IMR-90 (cell line): ENCODE measurements at regions not wholly inside any gene's neighbourhood (a gene's known extent, or its start where the extent isn't known, plus 50 kb on each side); places are given as distances from the start of the nearest gene placed in this dataset.

Experiments used
- ATAC-seq: fragments of 200-7000 bp; cut with Tn5 transposase; 2 replicates; pipeline ENCODE4 v1.9.1; 2020; ENCODE audit warnings: low read depth, mild to moderate bottlenecking, moderate library complexity
- BruUV-seq: library from RNA; stranded (reverse); fragments of 400-500 nt; replicated peaks from 2 replicates; lab custom pipeline; 2021; lab: Mats Ljungman, UMichigan
- CTCF ChIA-PET: fragments of 300-600 bp; formaldehyde crosslinking; extraction: SDS; loops from one replicate; lab custom pipeline; 2021; ENCODE audit warnings: antibody characterized with exemption; lab: Yijun Ruan, JAX
- POLR2A ChIA-PET: fragments of 300-600 bp; sonication (Branson Sonifier 250); formaldehyde crosslinking; loops from one replicate; lab custom pipeline; 2022; ENCODE audit warnings: antibody characterized with exemption; ENCODE audit not compliant: unreplicated experiment; lab: Charles Lee
- DNase-seq: peaks from one replicate; pipeline ENCODE4 v3.0.0; 2013
- H2AFZ ChIP-seq: replicated peaks from 2 replicates; pipeline ENCODE3; 2013; ENCODE audit warnings: low read length, mild to moderate bottlenecking; ENCODE audit not compliant: poor library complexity
- H2AK5ac ChIP-seq: 2 replicates; pipeline ENCODE4 v1.6.1; 2013; ENCODE audit warnings: low read depth, low read length, inconsistent platforms
- H2AK9ac ChIP-seq: replicated peaks from 2 replicates; pipeline ENCODE3; 2013; ENCODE audit warnings: mild to moderate bottlenecking, low read depth, low read length, moderate library complexity; ENCODE audit not compliant: poor library complexity
- H2BK120ac ChIP-seq: 2 replicates; pipeline ENCODE4 v1.6.1; 2013; ENCODE audit warnings: low read depth, low read length, inconsistent platforms
- H2BK15ac ChIP-seq: 3 replicates; pipeline ENCODE4 v1.6.1; 2013; ENCODE audit warnings: low read depth, low read length, inconsistent platforms
- H2BK20ac ChIP-seq: 2 replicates; pipeline ENCODE4 v1.6.1; 2013; ENCODE audit warnings: low read depth, mild to moderate bottlenecking, inconsistent platforms, low read length, moderate library complexity
- H2BK5ac ChIP-seq: 2 replicates; pipeline ENCODE4 v1.6.1; 2013; ENCODE audit warnings: mild to moderate bottlenecking, low read depth, low read length, inconsistent platforms; ENCODE audit not compliant: poor library complexity, severe bottlenecking
- H3K14ac ChIP-seq: replicated peaks from 2 replicates; pipeline ENCODE4 v1.6.1; 2013; ENCODE audit warnings: low read depth, low read length, inconsistent platforms
- H3K18ac ChIP-seq: 2 replicates; pipeline ENCODE4 v1.6.1; 2013; ENCODE audit warnings: low read depth, low read length, control low read depth
- H3K23ac ChIP-seq: 2 replicates; pipeline ENCODE4 v1.6.1; 2013; ENCODE audit warnings: low read depth, low read length, inconsistent platforms
- H3K27ac ChIP-seq: 2 replicates; pipeline ENCODE4 v1.5.1; 2013; ENCODE audit warnings: mild to moderate bottlenecking, control low read depth, low read length; ENCODE audit not compliant: insufficient read depth
- H3K27me3 ChIP-seq: 2 replicates; pipeline ENCODE4 v1.6.1; 2013; ENCODE audit warnings: low read length; ENCODE audit not compliant: control insufficient read depth, insufficient read depth
- H3K36me3 ChIP-seq: 2 replicates; pipeline ENCODE4 v1.6.1; 2013; ENCODE audit warnings: low read length, mixed read lengths; ENCODE audit not compliant: control insufficient read depth, insufficient read depth
- H3K4ac ChIP-seq: 2 replicates; pipeline ENCODE4 v1.6.1; 2013; ENCODE audit warnings: low read depth, low read length, inconsistent platforms
- H3K4me1 ChIP-seq: 2 replicates; pipeline ENCODE4 v1.6.1; 2013; ENCODE audit warnings: low read length, mixed read lengths; ENCODE audit not compliant: control insufficient read depth, insufficient read depth
- H3K4me2 ChIP-seq: 2 replicates; pipeline ENCODE4 v1.6.1; 2013; ENCODE audit warnings: low read depth, mild to moderate bottlenecking, control low read depth, low read length, moderate library complexity
- H3K4me3 ChIP-seq: 2 replicates; pipeline ENCODE4 v1.5.1; 2013; ENCODE audit warnings: low read depth, mild to moderate bottlenecking, control low read depth, low read length, moderate library complexity; ENCODE audit not compliant: insufficient read depth
- H3K56ac ChIP-seq: 2 replicates; pipeline ENCODE4 v1.6.1; 2013; ENCODE audit warnings: low read length, inconsistent platforms; ENCODE audit not compliant: insufficient read depth; ENCODE audit errors: extremely low read depth
- H3K79me1 ChIP-seq, 2 experiments: 2 replicates each; pipeline ENCODE4 v1.6.1; 2013; ENCODE audit warnings: low read length in 2 of 2, inconsistent platforms in 1 of 2, low read depth in 1 of 2
- H3K9ac ChIP-seq: 2 replicates; pipeline ENCODE4 v1.6.1; 2013; ENCODE audit warnings: low read depth, low read length, control low read depth
- H3K9me1 ChIP-seq: 2 replicates; pipeline ENCODE4 v1.6.1; 2013; ENCODE audit warnings: low read length, inconsistent platforms; ENCODE audit not compliant: insufficient read depth
- H3K9me3 ChIP-seq: 2 replicates; pipeline ENCODE4 v1.6.1; 2013; ENCODE audit warnings: low read length; ENCODE audit not compliant: control insufficient read depth, insufficient read depth
- H4K20me1 ChIP-seq: 2 replicates; pipeline ENCODE4 v1.6.1; 2013; ENCODE audit warnings: low read length, inconsistent platforms; ENCODE audit not compliant: insufficient read depth
- H4K5ac ChIP-seq: 2 replicates; pipeline ENCODE4 v1.6.1; 2013; ENCODE audit warnings: mild to moderate bottlenecking, low read depth, low read length, control low read depth
- H4K8ac ChIP-seq, 2 experiments: 2 replicates each; pipeline ENCODE4 v1.6.1; 2013; ENCODE audit warnings: low read depth in 2 of 2, low read length in 2 of 2, control low read depth in 1 of 2, inconsistent platforms in 1 of 2
- H4K91ac ChIP-seq: 2 replicates; pipeline ENCODE4 v1.6.1; 2013; ENCODE audit warnings: low read depth, low read length, inconsistent platforms; ENCODE audit not compliant: insufficient read depth
- BHLHE40 ChIP-seq: fragments of 150-350 bp; IDR thresholded peaks from 2 replicates; pipeline ENCODE4 v1.6.1; 2016; ENCODE audit warnings: mild to moderate bottlenecking, low read depth, low read length
- CEBPB ChIP-seq: IDR thresholded peaks from 2 replicates; pipeline ENCODE4 v1.6.1; 2012; ENCODE audit warnings: low read depth, low read length, improper control_type of control experiment
- CHD1 ChIP-seq: IDR thresholded peaks from 2 replicates; pipeline ENCODE4 v1.6.1; 2012; ENCODE audit warnings: low read depth, low read length, improper control_type of control experiment
- FOS ChIP-seq: fragments of 150-350 bp; IDR thresholded peaks from 2 replicates; pipeline ENCODE4 v1.6.1; 2016; ENCODE audit warnings: low read depth, low read length
- MAFK ChIP-seq: IDR thresholded peaks from 2 replicates; pipeline ENCODE4 v1.6.1; 2012; ENCODE audit warnings: low read depth, low read length, improper control_type of control experiment
- MAZ ChIP-seq: IDR thresholded peaks from 2 replicates; pipeline ENCODE4 v1.6.1; 2012; ENCODE audit warnings: low read depth, mild to moderate bottlenecking, low read length, improper control_type of control experiment, moderate library complexity, borderline replicate concordance
- MXI1 ChIP-seq: IDR thresholded peaks from 2 replicates; pipeline ENCODE4 v1.6.1; 2012; ENCODE audit warnings: low read depth, mild to moderate bottlenecking, low read length, moderate library complexity, borderline replicate concordance
- NFE2L2 ChIP-seq: fragments of 150-350 bp; IDR thresholded peaks from 2 replicates; pipeline ENCODE4 v1.6.1; 2016; ENCODE audit warnings: low read depth, mild to moderate bottlenecking, low read length
- POLR2A ChIP-seq: IDR thresholded peaks from 2 replicates; pipeline ENCODE4 v1.6.1; 2012; ENCODE audit warnings: mild to moderate bottlenecking, low read depth, low read length
- RAD21 ChIP-seq: IDR thresholded peaks from 2 replicates; pipeline ENCODE4 v1.6.1; 2012; ENCODE audit warnings: low read length, improper control_type of control experiment
- RCOR1 ChIP-seq: IDR thresholded peaks from 2 replicates; pipeline ENCODE4 v1.6.1; 2012; ENCODE audit warnings: mild to moderate bottlenecking, low read length, improper control_type of control experiment; ENCODE audit not compliant: insufficient replicate concordance
- RFX5 ChIP-seq: IDR thresholded peaks from 2 replicates; pipeline ENCODE4 v1.8.0; 2012; ENCODE audit warnings: low read depth, mild to moderate bottlenecking, low read length, moderate library complexity
- SMC3 ChIP-seq: fragments of 150-350 bp; IDR thresholded peaks from 2 replicates; pipeline ENCODE4 v1.6.1; 2016; ENCODE audit warnings: low read depth, mild to moderate bottlenecking, antibody characterized with exemption, low read length, moderate library complexity
- WGBS, 2 experiments: methylation state at CpG; one replicate each; pipeline versions ENCODE4 v1.1.5 to v1.1.7; 2013; ENCODE audit warnings: missing lambda C conversion rate in 2 of 2; ENCODE audit not compliant: insufficient read length in 1 of 2; ENCODE audit errors: extremely low coverage in 2 of 2; 5-methylcytosine and 5-hydroxymethylcytosine counted together
- dilution Hi-C: fragments of 300-500 bp; cut with HindIII; formaldehyde crosslinking; loops from one replicate; pipeline ENCODE4 v1.14.3; 2018; ENCODE audit warnings: low sequenced_read_pairs; ENCODE audit not compliant: unreplicated experiment
- in situ Hi-C: fragments of 300-500 bp; cut with MboI; formaldehyde crosslinking; loops from 3 replicates; pipeline ENCODE4 v1.14.3; 2019; ENCODE audit warnings: low sequenced_read_pairs, inconsistent platforms, mixed read lengths
- intact Hi-C: fragments of 100-400 bp; cut with micrococcal nuclease; formaldehyde crosslinking; loops from 2 replicates; pipeline ENCODE4 v1.10.0; 2022
- TF ChIP-seq, protein P1 (sequence below): conservative IDR thresholded peaks from 2 replicates; pipeline ENCODE4 v1.5.1; 2012; ENCODE audit warnings: mild to moderate bottlenecking, low read depth, low read length, improper control_type of control experiment
- TF ChIP-seq, protein P2 (sequence below): fragments of 150-350 bp; IDR thresholded peaks from 2 replicates; pipeline ENCODE4 v1.6.1; 2017; ENCODE audit warnings: mild to moderate bottlenecking, antibody characterized with exemption, low read length, low read depth
- TF ChIP-seq, protein P3 (sequence below): fragments of 150-350 bp; IDR thresholded peaks from 2 replicates; pipeline ENCODE4 v1.6.1; 2016; ENCODE audit warnings: low read depth, mild to moderate bottlenecking, low read length, moderate library complexity, borderline replicate concordance

DNA sequence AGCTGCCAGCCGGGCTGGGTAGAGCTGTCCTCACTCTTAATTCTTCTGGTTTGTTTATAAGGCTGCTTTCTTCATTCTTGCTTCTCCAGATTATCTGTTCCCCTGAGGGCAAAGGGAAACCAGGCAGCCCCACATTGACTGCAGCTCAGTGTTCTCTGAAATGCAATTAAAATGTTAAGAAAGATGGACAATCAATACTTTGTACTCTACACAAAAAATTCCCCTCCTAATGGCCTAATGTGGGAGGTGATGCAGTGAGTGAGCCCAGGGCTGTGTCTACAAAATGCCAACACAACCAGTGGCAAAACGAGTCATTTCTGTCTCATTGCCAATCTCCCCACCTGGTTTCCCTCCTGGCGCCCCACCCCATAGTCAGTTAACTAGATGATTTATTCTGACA is 541.7 kb upstream of the RAB6C start:
- Histone ChIP-seq H3K4me1 (no peaks in the 10 kb centered on the region), H3K9ac (no peak overlapping the region), H2AK9ac (no peak overlapping the region), H2BK20ac (no peak overlapping the region), H3K27me3 (no peaks in the 10 kb centered on the region), H3K4ac (no peak overlapping the region), H3K4me2 (no peak overlapping the region), H2AFZ (no peak overlapping the region), H4K5ac (no peak overlapping the region), H2AK5ac (no peak overlapping the region), H3K36me3 (no peaks in the 10 kb centered on the region), H4K8ac (no peak overlapping the region), H4K20me1 (no peaks in the 10 kb centered on the region), H3K27ac (no peak overlapping the region), H3K4me3 (no peak overlapping the region), H3K9me1 (no peaks in the 10 kb centered on the region), H3K23ac (no peak overlapping the region), H3K79me1 (no peaks in the 10 kb centered on the region), H3K14ac (no peak overlapping the region), H4K91ac (no peak overlapping the region), H3K9me3 (peaks cover 37% of the 10 kb centered on the region), H3K18ac (no peak overlapping the region), H2BK120ac (no peak overlapping the region), H3K56ac (no peak overlapping the region), H2BK5ac (no peak overlapping the region), H2BK15ac (no peak overlapping the region)
- no CpG with 5 or more reads among the region's 3 CpGs for WGBS, 2 experiments
- in situ Hi-C loops, result no loop called here
- ATAC-seq (no peak), DNase-seq (no peak)
- dilution Hi-C loops, result no loop called here
- CTCF ChIA-PET, result no interaction called here
- POLR2A ChIA-PET, result no interaction called here
- no TSS peak for BruUV-seq
- intact Hi-C loops, result no loop called here
- TF ChIP-seq CHD1 (no peak), RFX5 (no peak), RAD21 (no peak), MAFK (no peak), MXI1 (no peak), FOS (no peak), SMC3 (no peak), NFE2L2 (no peak), RCOR1 (no peak), POLR2A (no peak), CEBPB (no peak), MAZ (no peak), BHLHE40 (no peak)
- TF ChIP-seq, protein P1, sequence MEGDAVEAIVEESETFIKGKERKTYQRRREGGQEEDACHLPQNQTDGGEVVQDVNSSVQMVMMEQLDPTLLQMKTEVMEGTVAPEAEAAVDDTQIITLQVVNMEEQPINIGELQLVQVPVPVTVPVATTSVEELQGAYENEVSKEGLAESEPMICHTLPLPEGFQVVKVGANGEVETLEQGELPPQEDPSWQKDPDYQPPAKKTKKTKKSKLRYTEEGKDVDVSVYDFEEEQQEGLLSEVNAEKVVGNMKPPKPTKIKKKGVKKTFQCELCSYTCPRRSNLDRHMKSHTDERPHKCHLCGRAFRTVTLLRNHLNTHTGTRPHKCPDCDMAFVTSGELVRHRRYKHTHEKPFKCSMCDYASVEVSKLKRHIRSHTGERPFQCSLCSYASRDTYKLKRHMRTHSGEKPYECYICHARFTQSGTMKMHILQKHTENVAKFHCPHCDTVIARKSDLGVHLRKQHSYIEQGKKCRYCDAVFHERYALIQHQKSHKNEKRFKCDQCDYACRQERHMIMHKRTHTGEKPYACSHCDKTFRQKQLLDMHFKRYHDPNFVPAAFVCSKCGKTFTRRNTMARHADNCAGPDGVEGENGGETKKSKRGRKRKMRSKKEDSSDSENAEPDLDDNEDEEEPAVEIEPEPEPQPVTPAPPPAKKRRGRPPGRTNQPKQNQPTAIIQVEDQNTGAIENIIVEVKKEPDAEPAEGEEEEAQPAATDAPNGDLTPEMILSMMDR, result no peak
- TF ChIP-seq, protein P2, sequence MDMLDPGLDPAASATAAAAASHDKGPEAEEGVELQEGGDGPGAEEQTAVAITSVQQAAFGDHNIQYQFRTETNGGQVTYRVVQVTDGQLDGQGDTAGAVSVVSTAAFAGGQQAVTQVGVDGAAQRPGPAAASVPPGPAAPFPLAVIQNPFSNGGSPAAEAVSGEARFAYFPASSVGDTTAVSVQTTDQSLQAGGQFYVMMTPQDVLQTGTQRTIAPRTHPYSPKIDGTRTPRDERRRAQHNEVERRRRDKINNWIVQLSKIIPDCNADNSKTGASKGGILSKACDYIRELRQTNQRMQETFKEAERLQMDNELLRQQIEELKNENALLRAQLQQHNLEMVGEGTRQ, result no peak
- TF ChIP-seq, protein P3, sequence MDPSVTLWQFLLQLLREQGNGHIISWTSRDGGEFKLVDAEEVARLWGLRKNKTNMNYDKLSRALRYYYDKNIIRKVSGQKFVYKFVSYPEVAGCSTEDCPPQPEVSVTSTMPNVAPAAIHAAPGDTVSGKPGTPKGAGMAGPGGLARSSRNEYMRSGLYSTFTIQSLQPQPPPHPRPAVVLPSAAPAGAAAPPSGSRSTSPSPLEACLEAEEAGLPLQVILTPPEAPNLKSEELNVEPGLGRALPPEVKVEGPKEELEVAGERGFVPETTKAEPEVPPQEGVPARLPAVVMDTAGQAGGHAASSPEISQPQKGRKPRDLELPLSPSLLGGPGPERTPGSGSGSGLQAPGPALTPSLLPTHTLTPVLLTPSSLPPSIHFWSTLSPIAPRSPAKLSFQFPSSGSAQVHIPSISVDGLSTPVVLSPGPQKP, result no peak
